Psoas muscle (tissue), 7 donors: ENCODE measurements at regions not wholly inside any gene's neighbourhood (a gene's known extent, or its start where the extent isn't known, plus 50 kb on each side); places are given as distances from the start of the nearest gene placed in this dataset.

Source experiments
- ATAC-seq, 4 donors: fragments of 200-7000 bp; cut with Tn5 transposase; one replicate each; pipeline ENCODE4 v1.9.1; 2020; ENCODE audit warnings: moderate library complexity in 3 of 4, mild to moderate bottlenecking in 2 of 4
- DNase-seq, 2 donors: peaks; one replicate each; pipeline ENCODE4 v3.0.0-alpha.2; 2020
- H3K27ac ChIP-seq: fragments of 200-600 bp; one replicate; pipeline ENCODE4 v1.8.0; 2022
- H3K27me3 ChIP-seq, 3 donors: fragments of 200-600 bp in 1 of 3; one replicate each; pipeline versions ENCODE4 v1.6.1 to v1.8.0; 2013 to 2022; ENCODE audit warnings: low read length in 2 of 3, mild to moderate bottlenecking in 2 of 3, moderate library complexity in 1 of 3; ENCODE audit not compliant: insufficient read depth in 3 of 3
- H3K36me3 ChIP-seq, 2 donors: fragments of 200-600 bp in 1 of 2; one replicate each; pipeline versions ENCODE4 v1.6.1 to v1.8.0; 2013 to 2022; ENCODE audit warnings: low read depth in 1 of 2, mild to moderate bottlenecking in 1 of 2, moderate library complexity in 1 of 2; ENCODE audit not compliant: insufficient read depth in 1 of 2
- H3K4me1 ChIP-seq: fragments of 200-600 bp; one replicate; pipeline ENCODE4 v1.8.0; 2022
- H3K4me3 ChIP-seq: fragments of 200-600 bp; one replicate; pipeline ENCODE4 v1.8.0; 2022; ENCODE audit warnings: mild to moderate bottlenecking
- H3K9me3 ChIP-seq: fragments of 200-600 bp; one replicate; pipeline ENCODE4 v1.8.0; 2022
- WGBS, 3 donors: extraction: QIAGEN DNeasy Blood & Tissue Kit; methylation state at CpG; one replicate each; pipeline versions ENCODE4 v1.1.6 to v1.1.7; 2013; 5-methylcytosine and 5-hydroxymethylcytosine counted together
- intact Hi-C, 2 donors: fragments of 100-400 bp; cut with DNase I; formaldehyde crosslinking; loops; one replicate each; pipeline versions ENCODE4 v1.11.0 to v1.14.2; 2022
- TF ChIP-seq, protein P1 (sequence below): fragments of 200-600 bp; IDR thresholded peaks from one replicate; pipeline ENCODE4 v1.8.0; 2022; ENCODE audit warnings: antibody characterized with exemption
- donor health status: healthy with polysubstance abuse.
- donor health status: DM: no; HTN: no; CAD: no; lungs with moderate emphysema.
- donor health status: Bipolar disorder and iron deficiency.
- donor health status: healthy.
- donor health status: DM: yes; HTN: yes; CAD: no.
- donor health status: DM: no; HTN: no; CAD: no.
- donor health status: DM: yes; HTN: yes; CAD: no.

GRCh38 chr20:53816872-53817398 is 223.3 kb upstream of the ZNF217 start:
- TF ChIP-seq, protein P1, sequence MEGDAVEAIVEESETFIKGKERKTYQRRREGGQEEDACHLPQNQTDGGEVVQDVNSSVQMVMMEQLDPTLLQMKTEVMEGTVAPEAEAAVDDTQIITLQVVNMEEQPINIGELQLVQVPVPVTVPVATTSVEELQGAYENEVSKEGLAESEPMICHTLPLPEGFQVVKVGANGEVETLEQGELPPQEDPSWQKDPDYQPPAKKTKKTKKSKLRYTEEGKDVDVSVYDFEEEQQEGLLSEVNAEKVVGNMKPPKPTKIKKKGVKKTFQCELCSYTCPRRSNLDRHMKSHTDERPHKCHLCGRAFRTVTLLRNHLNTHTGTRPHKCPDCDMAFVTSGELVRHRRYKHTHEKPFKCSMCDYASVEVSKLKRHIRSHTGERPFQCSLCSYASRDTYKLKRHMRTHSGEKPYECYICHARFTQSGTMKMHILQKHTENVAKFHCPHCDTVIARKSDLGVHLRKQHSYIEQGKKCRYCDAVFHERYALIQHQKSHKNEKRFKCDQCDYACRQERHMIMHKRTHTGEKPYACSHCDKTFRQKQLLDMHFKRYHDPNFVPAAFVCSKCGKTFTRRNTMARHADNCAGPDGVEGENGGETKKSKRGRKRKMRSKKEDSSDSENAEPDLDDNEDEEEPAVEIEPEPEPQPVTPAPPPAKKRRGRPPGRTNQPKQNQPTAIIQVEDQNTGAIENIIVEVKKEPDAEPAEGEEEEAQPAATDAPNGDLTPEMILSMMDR = no peak
- no peaks in the 10 kb centered on the region for H3K36me3 ChIP-seq
- H3K4me3 ChIP-seq = no peak overlapping the region
- no peaks in the 10 kb centered on the region for H3K4me1 ChIP-seq
- no peaks in the 10 kb centered on the region for H3K9me3 ChIP-seq
- H3K27me3 ChIP-seq = no peaks in the 10 kb centered on the region
- 91 to 96% (median 92%) methylated on average over 4 of the region's 4 CpGs for WGBS, 3 donors
- ATAC-seq = no peak
- intact Hi-C loops = no loop called here
- H3K27ac ChIP-seq = no peak overlapping the region
- DNase-seq = no peak

GRCh38 chr20:53815509-53815908 is 221.9 kb upstream of the ZNF217 start:
- DNase-seq (no peak), ATAC-seq (no peak)
- intact Hi-C loops = no loop called here
- no peak overlapping the region for H3K4me3 ChIP-seq
- no peaks in the 10 kb centered on the region for H3K4me1 ChIP-seq
- no peaks in the 10 kb centered on the region for H3K27me3 ChIP-seq
- no peak overlapping the region for H3K27ac ChIP-seq
- no peaks in the 10 kb centered on the region for H3K9me3 ChIP-seq
- no peaks in the 10 kb centered on the region for H3K36me3 ChIP-seq
- TF ChIP-seq, protein P1 = no peak

- H3K36me3 ChIP-seq = no peaks in the 10 kb centered on the region
- DNase-seq (no peak), ATAC-seq (no peak)
- TF ChIP-seq, protein P1 = no peak
- intact Hi-C loops = no loop called here
- WGBS, 3 donors = 92 to 97% (median 95%) methylated on average over 2 of the region's 2 CpGs
- H3K4me3 ChIP-seq = no peak overlapping the region
- H3K27ac ChIP-seq = no peak overlapping the region
- no peaks in the 10 kb centered on the region for H3K27me3 ChIP-seq
- H3K9me3 ChIP-seq = no peaks in the 10 kb centered on the region
- H3K4me1 ChIP-seq = no peaks in the 10 kb centered on the region
Measured at GRCh38 chr20:53814060-53814459, 220.4 kb upstream of the ZNF217 start.

- intact Hi-C loops = no loop called here
Measured at GRCh38 chr20:53813636-53814035, 220.0 kb upstream of the ZNF217 start.

DNA sequence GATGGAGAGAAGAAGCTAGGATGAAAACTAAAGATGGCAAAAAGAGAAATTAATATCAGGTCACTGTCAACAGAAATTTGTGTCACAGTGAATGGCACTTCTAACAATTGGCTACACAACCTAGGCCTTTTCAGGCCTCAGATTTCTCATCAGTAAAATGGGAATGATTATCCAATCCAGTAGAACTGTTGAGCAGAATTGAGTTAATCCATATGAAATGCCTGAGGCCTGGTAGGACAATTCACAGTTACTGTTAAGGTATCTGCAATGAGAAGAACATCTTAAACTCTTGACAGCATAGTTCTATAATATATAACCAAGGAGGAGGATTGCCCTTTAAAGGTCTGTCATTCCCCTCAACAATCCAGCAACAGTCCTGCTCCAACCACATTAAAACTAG is 217.9 kb upstream of the ZNF217 start:
- Histone ChIP-seq H3K27ac (no peak overlapping the region), H3K4me3 (no peak overlapping the region), H3K36me3 (no peaks in the 10 kb centered on the region), H3K27me3 (no peaks in the 10 kb centered on the region), H3K4me1 (no peaks in the 10 kb centered on the region), H3K9me3 (no peaks in the 10 kb centered on the region)
- intact Hi-C loops = no loop called here
- TF ChIP-seq, protein P1 = no peak
- ATAC-seq (no peak), DNase-seq (no peak)

More at GRCh38 chr20:53813636-53814035, 220.0 kb upstream of the ZNF217 start:
- Histone ChIP-seq H3K4me3 (no peak overlapping the region), H3K36me3 (no peaks in the 10 kb centered on the region), H3K9me3 (no peaks in the 10 kb centered on the region), H3K27me3 (no peaks in the 10 kb centered on the region), H3K27ac (no peak overlapping the region), H3K4me1 (no peaks in the 10 kb centered on the region)
- TF ChIP-seq, protein P1 = no peak
- ATAC-seq (no peak), DNase-seq (no peak)
- 75 to 80% (median 76%) methylated on average over 5 of the region's 5 CpGs for WGBS, 3 donors
